SH-SY5Y (cell line): ENCODE measurements at regions not wholly inside any gene's neighbourhood (a gene's known extent, or its start where the extent isn't known, plus 50 kb on each side); places are given as distances from the start of the nearest gene placed in this dataset.

Experiments used
- GATA2 ChIP-seq: IDR thresholded peaks from 2 replicates; pipeline ENCODE4 v1.6.1; 2011; ENCODE audit warnings: mild to moderate bottlenecking, low read depth, low read length
- GATA3 ChIP-seq: IDR thresholded peaks from 2 replicates; pipeline ENCODE4 v1.6.1; 2011; ENCODE audit warnings: low read depth, mild to moderate bottlenecking, low read length, moderate library complexity

DNA sequence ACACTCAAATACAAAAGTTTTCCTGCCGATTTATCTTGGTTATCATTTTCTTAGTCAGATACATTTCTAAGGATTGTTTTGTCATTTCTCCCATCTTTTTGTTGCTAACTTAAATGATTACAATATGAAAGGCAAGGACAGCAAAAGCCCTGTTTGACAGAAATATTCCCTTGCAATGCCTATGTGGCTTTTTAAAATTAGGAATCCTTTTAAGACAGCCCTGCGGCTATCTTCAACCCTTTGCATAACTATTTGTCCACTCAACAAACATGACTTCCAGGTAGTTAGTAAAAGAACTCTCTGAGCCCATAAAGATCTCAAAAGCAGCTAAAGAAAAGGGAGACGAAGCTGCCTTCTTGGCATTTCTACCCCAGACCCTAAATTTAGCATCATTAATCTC is 179.7 kb upstream of the CDH20 start:
- TF ChIP-seq GATA2, result no peak
- no peak for TF ChIP-seq GATA3
